HG03432 (cell line): ENCODE measurements at regions not wholly inside any gene's neighbourhood (a gene's known extent, or its start where the extent isn't known, plus 50 kb on each side); places are given as distances from the start of the nearest gene placed in this dataset.

ENCODE experiments used
- ATAC-seq: cut with Tn5 transposase; IDR thresholded peaks from one replicate; pipeline ENCODE4 v1.9.1; 2021; ENCODE audit warnings: mild to moderate bottlenecking, moderate library complexity; ENCODE audit not compliant: unreplicated experiment

DNA sequence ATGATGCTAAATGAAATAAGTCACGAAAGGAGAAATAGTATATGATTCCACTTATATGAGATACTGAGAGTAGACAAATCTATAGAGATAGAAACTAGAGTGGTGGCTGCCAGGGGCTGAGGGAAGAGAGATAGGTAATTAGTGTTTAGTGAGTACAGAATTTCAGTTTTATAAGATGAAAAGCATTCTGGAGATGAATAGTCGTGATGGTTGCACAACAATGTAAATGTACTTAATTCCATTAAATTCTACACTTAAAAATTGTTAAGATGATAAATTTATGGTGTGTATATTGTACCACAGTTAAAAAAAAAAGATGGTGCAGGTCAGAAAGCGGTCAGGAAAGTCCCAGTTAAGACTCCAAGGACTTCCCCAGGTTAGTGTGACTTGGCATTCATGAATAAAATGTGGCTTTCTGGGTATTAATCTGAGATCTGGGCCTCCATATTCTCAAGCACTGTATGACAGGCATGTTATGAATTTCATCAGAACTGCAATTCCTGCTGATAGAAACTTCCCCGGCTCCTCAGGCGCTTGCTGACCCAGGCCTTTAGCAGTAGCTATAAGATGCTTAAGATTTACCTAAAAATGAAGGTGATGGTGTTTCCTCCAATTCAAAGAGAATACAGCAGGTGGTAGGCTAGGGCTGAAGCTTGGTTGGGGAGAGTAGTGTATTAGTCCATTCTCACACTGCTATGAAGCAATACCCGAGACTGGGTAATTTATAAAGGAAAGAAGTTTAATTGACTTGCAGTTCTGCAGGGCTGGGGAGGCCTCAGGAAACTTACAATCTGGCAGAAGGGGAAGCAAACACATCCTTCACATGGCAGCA lies 115.3 kb upstream of the SOX9 start:
- peak; percentile 65 for ATAC-seq

DNA sequence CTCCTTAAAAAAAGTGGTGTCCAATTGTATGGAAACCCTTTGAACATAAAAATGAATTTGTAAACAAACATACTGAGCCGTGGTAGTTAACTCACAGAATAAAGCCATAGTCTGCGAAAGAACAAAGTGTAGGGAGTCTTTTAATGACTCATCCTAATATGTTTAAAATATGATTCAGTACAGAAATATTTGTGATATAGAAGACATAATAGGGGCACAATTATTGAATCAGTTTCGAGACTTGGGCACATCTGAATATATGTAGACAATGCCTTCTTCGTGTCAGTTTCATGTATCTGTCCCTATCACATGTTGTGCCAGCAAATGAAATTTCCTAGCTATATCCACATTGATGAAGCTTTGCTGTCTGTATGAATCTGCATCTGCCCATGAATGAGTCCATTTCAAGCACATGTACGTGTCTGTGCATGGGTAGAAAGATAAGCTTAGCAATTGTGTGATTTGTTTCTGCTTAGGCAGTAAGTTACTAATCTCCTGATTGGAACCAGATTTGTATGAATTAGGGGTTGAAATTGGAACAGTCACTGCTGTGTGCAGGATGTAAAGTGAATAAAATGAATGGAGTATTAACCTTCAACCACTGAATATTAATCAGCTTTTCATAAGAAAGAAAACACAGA lies 112.5 kb upstream of the SOX9 start:
- no peak for ATAC-seq

DNA sequence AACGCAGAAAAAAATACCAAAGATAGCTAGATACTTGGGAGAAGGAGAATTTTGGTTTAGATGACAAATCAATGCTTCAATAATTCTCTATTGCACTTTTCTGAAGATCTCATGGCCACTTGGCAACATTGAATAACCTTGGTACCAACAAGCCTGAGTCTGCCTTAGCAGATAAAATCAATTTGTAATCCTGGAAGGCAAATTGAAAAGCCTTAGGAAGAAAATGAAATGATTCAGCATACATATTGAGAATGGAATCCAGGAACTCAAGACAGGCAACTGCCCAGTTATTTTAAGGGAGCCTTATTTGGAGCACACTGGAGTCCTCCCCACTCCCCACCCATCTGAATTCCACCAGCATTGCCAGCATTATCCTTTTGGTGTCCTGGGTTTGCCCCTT lies 109.3 kb upstream of the SOX9 start:
- no peak for ATAC-seq

DNA sequence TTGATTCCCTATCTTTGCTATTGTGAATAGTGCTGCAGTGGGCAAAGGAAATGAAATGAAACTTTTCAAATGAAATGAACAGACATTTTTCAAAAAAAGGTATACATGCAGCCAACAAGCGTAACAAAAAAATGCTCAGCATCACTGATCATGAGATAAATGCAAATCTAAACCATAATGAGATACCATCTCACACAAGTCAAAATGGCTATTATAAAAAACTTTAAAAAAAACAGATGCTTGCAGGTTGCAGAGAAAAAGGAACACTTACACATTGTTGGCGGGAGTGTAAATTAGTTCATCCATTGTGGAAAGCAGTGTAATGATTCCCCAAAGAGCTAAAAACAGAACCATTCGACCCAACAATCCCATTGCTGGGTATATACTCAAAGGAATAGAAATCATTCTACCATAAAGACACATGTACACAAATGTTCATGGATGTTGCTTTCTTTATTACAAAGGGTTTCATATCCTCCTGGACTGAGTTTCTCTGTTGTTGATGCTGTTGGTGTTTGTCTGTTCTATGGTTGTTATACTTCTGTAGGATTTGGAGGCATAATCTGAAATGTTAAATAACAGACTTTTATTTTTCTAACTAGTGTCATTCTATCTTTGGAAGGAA lies 99.3 kb upstream of the SOX9 start:
- peak; percentile 64 for ATAC-seq

DNA sequence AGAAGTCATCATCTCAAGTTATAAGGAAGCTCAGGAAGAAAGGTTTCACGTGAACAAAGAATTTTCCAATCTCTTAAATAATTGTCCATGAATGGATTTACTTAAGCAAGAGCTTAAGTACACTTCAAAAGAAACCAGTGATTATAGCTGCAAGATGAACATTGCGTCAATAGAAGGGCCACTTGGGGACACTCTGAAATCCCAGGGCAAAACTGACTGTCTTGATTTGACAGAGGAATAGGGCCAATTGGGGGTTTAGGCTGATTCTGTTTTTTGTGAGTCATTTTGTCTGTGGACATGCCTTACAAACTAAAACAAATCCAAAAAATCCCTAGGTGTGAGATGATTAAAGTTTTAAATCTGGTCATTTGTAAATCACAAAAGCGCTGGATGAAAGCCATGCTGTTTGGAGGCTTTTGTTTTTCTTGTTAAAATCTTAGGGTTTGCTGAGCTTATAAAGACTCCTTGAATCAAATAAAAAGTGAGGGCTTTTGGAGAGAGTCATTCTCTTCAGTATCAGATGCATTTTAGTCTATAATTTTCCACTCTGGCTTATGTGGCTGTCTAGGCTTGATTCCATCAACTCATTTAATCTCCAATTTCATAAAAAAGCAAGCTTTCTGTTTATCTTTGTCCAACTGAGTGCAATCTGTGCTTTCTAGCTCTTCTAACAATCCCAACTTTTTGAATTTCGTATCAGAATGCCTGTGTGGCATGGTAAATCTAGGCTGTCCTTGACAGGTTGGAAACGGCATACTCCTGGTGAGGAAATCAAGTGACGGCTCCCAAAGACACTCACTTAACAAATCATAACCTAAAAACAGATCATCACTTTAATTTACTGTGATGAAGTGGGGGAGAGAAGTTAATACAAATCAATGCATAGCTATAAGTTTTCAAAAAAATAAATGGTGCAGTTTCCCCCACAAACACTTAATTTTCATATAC lies 98.2 kb upstream of the SOX9 start:
- no peak for ATAC-seq

DNA sequence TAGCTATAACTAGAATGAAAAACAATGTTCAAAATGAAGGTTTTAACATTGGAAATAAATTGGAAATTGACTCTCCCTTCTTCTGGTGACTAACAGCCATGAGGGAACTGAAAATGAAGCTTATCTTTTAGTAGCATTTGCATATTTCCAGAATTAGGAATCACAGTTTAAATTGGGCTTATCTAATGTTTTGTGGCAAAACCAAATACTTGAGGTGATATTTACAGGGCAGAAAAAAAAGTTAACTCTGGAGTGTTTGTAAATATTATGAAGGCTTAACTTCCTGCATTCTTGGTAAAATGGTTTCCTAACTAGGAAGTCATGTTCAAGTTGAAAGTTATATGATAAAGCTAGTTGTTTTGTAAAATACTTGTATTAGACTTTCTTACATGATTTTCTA lies 96.4 kb upstream of the SOX9 start:
- ATAC-seq = no peak

DNA sequence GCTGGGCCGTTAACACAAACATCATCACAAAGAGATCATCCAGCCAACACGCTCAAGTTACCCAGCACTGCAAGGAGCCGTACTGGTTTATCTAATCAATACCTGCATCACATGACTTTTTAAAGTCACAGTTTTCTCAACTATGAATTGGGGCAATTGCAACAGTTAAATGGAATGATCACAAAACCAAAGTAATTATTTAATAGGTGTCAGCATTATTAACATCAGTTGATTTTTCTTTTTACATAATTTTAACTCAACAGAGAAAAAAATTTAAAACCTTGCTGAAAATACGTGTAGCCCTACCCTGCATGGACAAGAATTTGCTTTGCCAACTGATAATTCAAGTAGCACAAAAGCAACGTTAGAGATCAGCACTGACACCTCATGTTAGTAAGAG lies 95.7 kb upstream of the SOX9 start:
- ATAC-seq = no peak

DNA sequence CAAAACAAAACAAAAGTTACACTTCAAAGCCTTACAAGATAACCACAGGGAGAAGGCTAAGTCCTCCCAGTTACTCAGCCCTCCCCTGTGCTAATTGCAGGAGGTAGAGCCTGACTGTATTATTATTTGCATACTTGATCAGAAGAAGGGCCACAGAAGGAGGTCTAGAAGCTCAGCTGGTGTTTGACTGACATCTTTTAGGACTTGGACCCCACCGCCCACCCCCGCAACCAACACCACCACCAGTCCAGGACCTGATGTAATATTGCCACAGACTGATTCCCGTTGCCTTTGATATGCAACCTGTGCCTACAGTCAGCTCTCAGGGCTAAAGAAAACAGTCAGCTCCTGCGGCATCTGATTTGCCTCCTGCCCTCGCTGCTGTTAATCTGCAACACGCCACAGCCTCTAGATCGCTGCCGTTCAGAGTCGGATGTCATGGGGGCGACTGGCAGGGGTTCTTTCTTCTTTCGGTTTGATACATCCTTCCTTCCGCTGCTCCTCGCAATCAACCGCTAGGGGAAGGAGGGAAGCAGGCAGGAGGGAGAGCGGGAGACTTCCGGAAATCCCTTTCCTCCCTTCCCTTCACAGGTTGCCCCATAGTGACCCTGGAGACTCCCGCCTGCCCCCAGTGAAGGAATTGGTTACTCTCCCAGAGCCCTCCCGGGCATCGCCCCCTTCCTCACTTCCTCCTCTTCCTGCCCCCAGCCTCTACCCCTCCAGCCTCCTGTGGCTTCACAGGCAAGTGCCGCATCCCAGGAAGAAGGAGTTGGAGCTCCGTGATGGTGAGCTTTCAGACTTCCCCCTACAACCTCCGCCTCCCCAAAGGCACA lies 90.5 kb upstream of the SOX9 start:
- ATAC-seq = peak; percentile 73

DNA sequence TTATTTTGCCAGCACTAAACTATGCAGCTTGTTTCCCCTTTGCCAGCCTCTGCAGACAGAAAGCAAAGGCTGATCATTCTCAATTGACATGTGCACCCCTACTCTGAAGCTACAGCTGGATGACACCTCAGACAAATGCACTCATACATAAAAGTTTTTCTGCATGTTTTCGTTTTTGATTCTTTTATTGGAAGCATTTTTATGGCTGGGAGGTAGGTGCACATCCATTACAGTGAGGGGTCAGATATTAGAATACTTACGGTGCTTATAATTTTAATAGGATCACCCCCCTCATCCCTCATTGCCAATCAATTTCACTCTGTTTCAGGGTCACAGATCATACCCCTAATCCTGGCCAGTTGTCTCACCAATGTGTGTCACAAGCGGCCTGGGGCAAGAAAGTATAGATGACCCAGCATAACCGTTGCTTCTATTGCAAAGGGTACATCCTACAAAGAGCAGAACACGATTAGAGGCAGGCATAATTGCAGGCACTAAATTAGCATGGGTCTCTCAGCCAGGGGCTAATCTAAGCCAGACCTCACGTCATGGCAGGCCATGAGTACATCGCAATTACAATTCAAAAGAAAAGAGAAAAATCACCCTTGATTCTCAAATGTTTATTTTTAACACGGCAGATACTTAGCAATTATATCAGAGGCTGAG lies 89.5 kb upstream of the SOX9 start:
- ATAC-seq = no peak

DNA sequence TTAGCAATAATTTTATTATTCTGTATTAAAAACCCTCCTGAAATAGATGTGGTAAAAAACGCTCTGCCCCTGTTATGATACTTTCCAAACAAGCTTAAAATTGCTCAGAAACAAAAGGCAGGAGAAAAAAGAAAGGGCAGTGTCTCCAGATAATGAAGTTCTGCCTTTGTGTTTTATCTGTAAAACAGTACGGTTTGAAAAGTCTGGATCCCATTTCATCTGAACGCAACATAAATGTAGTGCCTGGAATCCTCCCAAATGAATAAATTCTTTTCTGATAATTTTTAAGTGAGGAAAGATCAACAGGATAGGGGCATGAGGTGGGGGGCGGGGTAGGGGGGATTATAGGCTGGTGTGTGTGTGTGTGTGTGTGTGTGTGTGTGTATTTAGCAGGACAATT lies 87.5 kb upstream of the SOX9 start:
- ATAC-seq = no peak

DNA sequence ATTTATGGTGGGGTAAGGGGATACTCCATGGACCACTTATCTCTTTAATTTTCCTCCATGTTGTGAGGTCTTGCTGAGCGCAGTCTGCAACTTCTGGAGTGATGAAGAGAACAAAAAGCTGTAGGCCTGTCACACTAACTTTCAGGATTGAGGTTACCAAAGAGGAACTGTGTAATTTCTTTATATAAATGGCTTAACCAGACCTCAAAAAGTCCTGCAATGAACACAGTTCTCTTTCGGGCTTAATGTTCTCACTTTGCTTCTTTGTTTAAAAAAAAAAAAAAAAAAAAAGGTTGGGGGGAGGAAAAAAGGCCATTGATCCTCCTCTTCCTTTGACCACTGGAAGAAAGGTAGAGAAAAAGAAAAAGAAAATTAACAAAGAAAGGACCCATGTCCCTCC lies 86.8 kb upstream of the SOX9 start:
- peak; percentile 57 for ATAC-seq

DNA sequence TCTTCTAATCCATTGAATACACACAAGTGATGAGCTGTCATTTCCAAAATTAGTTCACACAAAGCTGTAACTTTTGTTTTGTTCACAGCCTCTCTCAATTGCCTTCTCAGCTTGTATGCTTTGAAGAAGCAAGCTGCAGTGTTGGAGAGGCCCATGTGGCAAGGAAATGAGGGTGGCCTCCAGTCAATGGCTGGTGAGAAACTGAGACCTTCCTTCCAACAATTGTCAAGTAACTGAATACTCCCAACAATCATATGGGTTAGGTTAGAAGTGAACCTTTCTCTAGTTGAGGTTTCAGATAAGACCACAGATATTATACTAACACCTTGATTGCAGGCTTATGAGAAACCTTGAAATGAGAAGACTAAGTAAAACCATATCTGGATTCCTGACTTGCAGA lies 82.4 kb upstream of the SOX9 start:
- ATAC-seq = no peak

DNA sequence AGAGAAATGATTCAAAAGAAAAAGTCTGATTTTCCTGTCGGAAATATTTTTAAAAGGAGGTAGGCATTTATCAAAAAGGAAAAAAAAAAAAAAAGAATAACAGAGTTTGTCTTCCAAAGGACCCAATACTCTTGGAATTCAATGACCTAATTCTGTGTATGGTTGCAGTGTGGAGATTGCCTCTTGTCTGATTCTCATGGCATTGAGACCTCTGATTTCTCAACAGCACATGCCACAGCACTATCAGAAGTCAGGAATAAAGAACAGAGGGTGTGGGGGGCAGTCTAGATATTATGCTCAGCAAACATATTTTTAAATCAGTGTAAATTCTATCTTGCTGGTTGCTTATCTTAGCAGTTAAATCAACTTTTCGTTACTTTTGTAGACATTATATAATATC lies 81.3 kb upstream of the SOX9 start:
- ATAC-seq = no peak

DNA sequence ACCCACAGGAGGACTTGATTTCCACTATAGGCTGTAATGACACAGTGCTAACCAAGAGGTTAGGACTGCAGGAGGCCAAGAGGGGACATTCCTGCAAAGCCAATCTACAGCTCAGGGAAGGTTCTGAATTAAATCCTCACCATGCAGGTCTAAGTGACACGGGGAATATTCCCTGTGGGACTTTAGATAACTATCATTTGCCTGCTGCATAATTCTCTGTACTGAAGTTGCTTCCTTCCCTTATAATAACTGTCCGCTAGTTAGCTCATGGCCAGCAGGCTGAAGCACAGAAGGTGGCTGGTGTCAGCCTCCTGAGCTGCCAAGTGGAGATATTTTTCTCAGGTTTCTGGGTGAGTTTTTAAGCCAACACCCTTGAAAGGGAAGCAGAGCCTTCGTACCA lies 74.6 kb upstream of the SOX9 start:
- no peak for ATAC-seq

DNA sequence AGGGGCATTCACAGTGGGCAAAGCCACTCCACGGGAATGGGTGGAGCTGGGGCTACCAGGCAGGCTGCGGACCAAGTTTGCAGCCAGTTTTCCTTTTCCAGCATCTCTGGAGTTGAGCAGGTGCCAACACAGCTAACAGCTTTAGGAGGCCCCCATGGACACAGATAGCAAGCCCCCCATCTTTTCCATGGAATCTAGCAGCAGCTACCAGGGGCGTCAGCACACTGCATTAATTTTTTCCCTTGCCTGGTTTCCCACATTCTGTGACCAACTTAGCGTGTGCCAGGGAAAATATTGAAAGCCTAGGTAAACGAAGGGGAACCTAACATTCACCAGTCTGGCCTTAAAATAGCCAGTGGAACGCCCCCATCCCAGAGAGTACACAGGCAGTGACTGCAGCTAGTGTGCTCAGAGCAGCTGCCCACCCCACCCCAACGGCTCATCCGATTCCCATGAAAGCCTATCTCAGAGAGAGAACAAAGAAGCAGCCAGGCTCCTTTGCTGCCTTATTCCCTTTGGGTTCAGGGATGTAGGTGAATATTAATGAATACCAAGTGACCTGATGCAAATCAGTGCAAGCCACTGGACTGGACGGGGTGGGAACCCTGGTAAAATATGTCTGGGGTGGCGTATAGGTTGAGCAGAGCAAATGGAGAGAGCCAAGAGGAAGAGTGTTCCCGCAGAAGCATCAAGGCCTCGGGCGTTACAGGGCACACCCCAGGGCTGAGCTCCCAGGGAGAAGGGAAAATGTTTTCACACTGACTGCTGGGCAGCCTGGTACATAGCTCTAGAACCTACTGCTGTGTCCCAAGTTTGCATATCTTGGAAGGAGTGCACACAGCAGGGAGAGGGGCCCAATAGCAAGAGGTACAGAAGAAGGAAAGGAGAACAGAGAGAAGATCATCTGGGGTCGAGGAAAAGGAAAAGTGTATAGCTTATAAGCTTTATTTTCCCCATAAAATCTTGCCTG lies 73.9 kb upstream of the SOX9 start:
- no peak for ATAC-seq

DNA sequence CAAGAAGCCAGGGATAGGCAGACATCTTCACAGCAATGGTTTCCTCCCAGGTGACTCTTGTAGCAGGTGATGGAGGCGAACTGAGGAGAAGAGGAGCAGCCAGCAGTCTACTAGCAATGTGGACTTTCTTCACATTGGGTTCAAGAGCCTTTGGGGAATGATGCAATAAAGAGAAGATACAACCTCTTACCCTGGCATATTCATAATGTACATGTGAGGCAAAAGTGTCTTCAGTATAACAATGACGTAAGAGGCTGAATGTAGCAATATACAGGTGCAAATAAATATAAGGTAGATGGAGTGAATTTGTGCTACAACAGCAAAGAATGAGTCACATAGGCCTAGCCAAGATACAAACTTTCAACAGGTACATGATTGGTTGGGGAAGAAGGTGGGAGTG lies 70.9 kb upstream of the SOX9 start:
- no peak for ATAC-seq

DNA sequence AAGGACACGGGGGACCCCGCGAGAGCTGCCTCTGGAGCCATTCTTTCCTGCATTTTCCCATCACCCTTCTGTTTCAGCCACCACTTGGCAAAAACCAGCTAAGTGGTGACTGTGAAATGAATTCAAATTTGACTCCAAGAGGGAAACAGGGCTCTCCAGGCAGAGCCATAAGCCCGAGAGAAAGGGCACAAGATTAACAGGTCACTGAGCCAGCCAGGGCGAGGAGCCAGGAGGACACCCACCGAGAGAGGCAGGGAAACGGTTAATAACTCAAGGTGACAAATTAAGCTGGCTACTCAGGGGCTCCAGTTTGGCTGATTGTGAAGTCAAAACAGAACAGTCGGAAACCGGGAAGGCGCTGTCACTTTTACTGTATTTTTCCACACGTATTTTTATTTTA lies 67.8 kb upstream of the SOX9 start:
- ATAC-seq = no peak

DNA sequence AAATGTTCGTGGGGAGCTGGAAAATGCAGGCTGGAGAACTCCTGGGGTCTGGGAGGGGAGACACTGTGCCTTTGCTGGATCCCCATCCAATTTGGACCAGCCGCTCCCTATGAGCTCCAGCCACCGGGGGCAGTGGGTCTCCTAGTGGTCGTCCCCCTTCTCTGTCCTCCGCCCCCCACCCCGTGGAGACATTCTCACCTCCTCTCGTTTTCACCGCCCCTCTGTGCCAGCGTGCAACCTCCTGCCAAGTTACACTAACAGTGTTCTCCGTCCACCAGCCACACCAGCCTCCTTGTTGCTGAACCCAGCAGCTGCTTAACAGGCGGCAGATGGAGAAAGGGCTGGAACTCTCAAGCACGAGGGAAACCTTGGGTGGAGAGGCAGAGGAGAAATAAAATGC lies 67.4 kb upstream of the SOX9 start:
- no peak for ATAC-seq

DNA sequence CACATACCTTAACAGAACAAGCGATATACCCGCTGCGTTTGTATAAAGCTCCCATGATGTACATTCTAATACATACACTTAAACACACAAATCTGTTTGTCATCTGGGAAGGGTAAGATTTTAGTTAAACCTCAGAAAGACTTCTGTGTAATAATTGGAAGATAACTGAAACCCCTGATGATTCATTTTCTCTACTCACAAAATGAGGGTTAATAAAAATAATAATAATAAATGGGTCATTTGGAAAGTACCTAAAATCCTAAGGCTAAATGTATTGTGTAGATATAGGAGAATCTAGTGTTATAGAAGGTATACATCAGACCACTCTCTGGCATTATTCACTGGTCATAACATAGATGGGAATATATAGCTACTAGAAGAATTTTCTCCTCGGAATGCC lies 64.7 kb upstream of the SOX9 start:
- no peak for ATAC-seq
